HCT116 (cell line): ENCODE measurements at regions not wholly inside any gene's neighbourhood (a gene's known extent, or its start where the extent isn't known, plus 50 kb on each side); places are given as distances from the start of the nearest gene placed in this dataset.
A peak's percentile ranks its signal among the peaks of the same experiment; 100 is the strongest.

Experiments used
- ATAC-seq: fragments of 200-7000 bp; cut with Tn5 transposase; 2 replicates; pipeline ENCODE4 v1.9.1; 2020; ENCODE audit warnings: mild to moderate bottlenecking, moderate library complexity
- BruUV-seq: library from RNA; stranded (reverse); fragments of 400-500 nt; replicated peaks from 2 replicates; lab custom pipeline; 2021; lab: Mats Ljungman, UMichigan
- CTCF ChIA-PET: fragments of 300-600 bp; sonication (Branson Sonifier 250); formaldehyde crosslinking; loops from one replicate; lab custom pipeline; 2021; ENCODE audit warnings: antibody characterized with exemption; lab: Charles Lee
- POLR2A ChIA-PET: fragments of 300-600, 350-600 bp; sonication (Branson Sonifier 250); formaldehyde crosslinking; loops from one replicate; lab custom pipeline; 2021; ENCODE audit warnings: antibody characterized with exemption; lab: Charles Lee
- RAD21 ChIA-PET, 2 experiments: fragments of 300-600 bp; sonication (Branson Sonifier 250); formaldehyde crosslinking; loops; one replicate each; lab custom pipeline; 2023; ENCODE audit warnings: low total read pairs in 2 of 2; ENCODE audit not compliant: uncharacterized antibody in 2 of 2, unreplicated experiment in 2 of 2, low non-redundant PET in 1 of 2; lab: Charles Lee
- DNase-seq: peaks from one replicate; pipeline ENCODE4 v3.0.0-alpha.2; 2010; ENCODE audit warnings: low read depth, low spot score
- H2AFZ ChIP-seq: fragments of 200-600 bp; shearing (Covaris generic), sonication (generic); 2 replicates; pipeline ENCODE4 v1.6.1; 2017; ENCODE audit warnings: low read depth, mixed run types, mixed read lengths, antibody characterized with exemption, low read length; ENCODE audit not compliant: poor library complexity, severe bottlenecking
- H3K27ac ChIP-seq: 2 replicates; pipeline ENCODE4 v1.5.1; 2012; ENCODE audit warnings: low read depth, low read length
- H3K27me3 ChIP-seq: fragments of 200-600 bp; sonication (generic); 2 replicates; pipeline ENCODE4 v1.6.1; 2016; ENCODE audit warnings: mixed run types, low read length, mixed read lengths; ENCODE audit not compliant: insufficient read depth
- H3K36me3 ChIP-seq, 2 experiments: fragments of 200-500 bp in 1 of 2; fragments of 200-600 bp in 1 of 2; sonication (Bioruptor generic) in 1 of 2; sonication (generic) in 1 of 2; 2 replicates each; pipeline versions ENCODE4 v1.5.1 to v1.6.1; 2014 to 2016; ENCODE audit warnings: low read length in 2 of 2, inconsistent platforms in 1 of 2, mixed read lengths in 1 of 2, mixed run types in 1 of 2; ENCODE audit not compliant: insufficient read depth in 2 of 2, control insufficient read depth in 1 of 2
- H3K4me1 ChIP-seq, 2 experiments: fragments of 200-600 bp in 1 of 2; sonication (generic) in 1 of 2; 2 replicates each; pipeline versions ENCODE4 v1.5.1 to v1.6.1; 2012 to 2017; ENCODE audit warnings: low read length in 2 of 2, inconsistent platforms in 1 of 2, mild to moderate bottlenecking in 1 of 2, mixed read lengths in 1 of 2, mixed run types in 1 of 2, moderate library complexity in 1 of 2; ENCODE audit not compliant: insufficient read depth in 2 of 2, control insufficient read depth in 1 of 2
- H3K4me2 ChIP-seq: fragments of 200-600 bp; sonication (generic); 2 replicates; pipeline ENCODE4 v1.6.1; 2017; ENCODE audit warnings: mixed run types, low read length, mixed read lengths
- H3K4me3 ChIP-seq, 2 experiments: fragments of 200-600 bp in 1 of 2; sonication (generic) in 1 of 2; replicated peaks in 1 of 2; 2 replicates each; pipeline ENCODE4 v1.5.1; 2011 to 2016; ENCODE audit warnings: low read length in 2 of 2, control low read depth in 1 of 2, low read depth in 1 of 2, mild to moderate bottlenecking in 1 of 2, mixed read lengths in 1 of 2, mixed run types in 1 of 2
- H3K79me2 ChIP-seq: fragments of 200-600 bp; sonication (generic); 2 replicates; pipeline ENCODE4 v1.6.1; 2017; ENCODE audit warnings: mild to moderate bottlenecking, mixed run types, low read length, moderate library complexity, mixed read lengths; ENCODE audit not compliant: insufficient read depth
- H3K9ac ChIP-seq: fragments of 200-600 bp; sonication (generic); 2 replicates; pipeline ENCODE4 v1.6.1; 2016; ENCODE audit warnings: low read length, mixed read lengths
- H3K9me2 ChIP-seq: fragments of 200-600 bp; sonication (generic), shearing (Covaris generic); 2 replicates; pipeline ENCODE4 v1.6.1; 2017; ENCODE audit warnings: mixed run types, mild to moderate bottlenecking, moderate library complexity; ENCODE audit not compliant: insufficient read depth
- H3K9me3 ChIP-seq, 2 experiments: fragments of 200-500 bp in 1 of 2; fragments of 200-600 bp in 1 of 2; sonication (Bioruptor generic) in 1 of 2; sonication (generic) in 1 of 2; 2 replicates each; pipeline ENCODE4 v1.6.1; 2014 to 2017; ENCODE audit warnings: low read length in 2 of 2, mixed read lengths in 2 of 2, inconsistent platforms in 1 of 2, low read depth in 1 of 2, mild to moderate bottlenecking in 1 of 2, mixed run types in 1 of 2, moderate library complexity in 1 of 2; ENCODE audit not compliant: control insufficient read depth in 1 of 2, insufficient read depth in 1 of 2
- H4K20me1 ChIP-seq: fragments of 200-600 bp; sonication (generic), shearing (Covaris generic); 2 replicates; pipeline ENCODE4 v1.6.1; 2017; ENCODE audit warnings: mixed run types, mild to moderate bottlenecking, moderate library complexity; ENCODE audit not compliant: insufficient read depth
- CEBPB ChIP-seq: IDR thresholded peaks from 2 replicates; pipeline ENCODE4 v1.6.1; 2012; ENCODE audit warnings: low read depth
- EGR1 ChIP-seq: IDR thresholded peaks from 2 replicates; pipeline ENCODE4 v1.6.1; 2012; ENCODE audit warnings: low read depth
- EZH2 ChIP-seq: fragments of 200-600 bp; sonication (generic); IDR thresholded peaks from 2 replicates; pipeline ENCODE4 v1.6.1; 2017; ENCODE audit warnings: antibody characterized with exemption, mixed run types
- EZH2phosphoT487 ChIP-seq: fragments of 200-600 bp; IDR thresholded peaks from 2 replicates; pipeline ENCODE4 v1.6.1; 2018; ENCODE audit warnings: antibody characterized with exemption, borderline replicate concordance
- FOSL1 ChIP-seq: IDR thresholded peaks from 2 replicates; pipeline ENCODE4 v1.6.1; 2012; ENCODE audit warnings: low read depth
- POLR2AphosphoS5 ChIP-seq: IDR thresholded peaks from 2 replicates; pipeline ENCODE4 v1.6.1; 2011; ENCODE audit warnings: mild to moderate bottlenecking, low read depth, low read length, moderate library complexity
- SP1 ChIP-seq: IDR thresholded peaks from 2 replicates; pipeline ENCODE4 v1.6.1; 2012; ENCODE audit warnings: low read depth
- TCF7L2 ChIP-seq: IDR thresholded peaks from 2 replicates; pipeline ENCODE4 v1.7.0; 2011; ENCODE audit warnings: borderline replicate concordance, inconsistent platforms; ENCODE audit not compliant: insufficient read depth, insufficient read length; ENCODE audit errors: extremely low read depth
- YY1 ChIP-seq: IDR thresholded peaks from 2 replicates; pipeline ENCODE4 v1.6.1; 2011; ENCODE audit warnings: low read length, low read depth, moderate library complexity, mild to moderate bottlenecking; ENCODE audit not compliant: insufficient replicate concordance; ENCODE audit errors: extremely low read depth
- ZFX ChIP-seq: fragments of 450-650 bp; IDR thresholded peaks from 2 replicates; pipeline ENCODE4 v1.6.1; 2017
- intact Hi-C: fragments of 100-400 bp; cut with micrococcal nuclease; formaldehyde crosslinking; loops from 2 replicates; pipeline ENCODE4 v1.10.0; 2022

- TF ChIP-seq ZFX (no peak), EZH2phosphoT487 (no peak), YY1 (no peak), CEBPB (0 out of 2 replicates have a peak, but pooled peaks have one; percentile 30), EZH2 (no peak)
Measured at GRCh38 chr4:164467493-164467892, 286.4 kb upstream of the SMIM31 start (continued).

DNA sequence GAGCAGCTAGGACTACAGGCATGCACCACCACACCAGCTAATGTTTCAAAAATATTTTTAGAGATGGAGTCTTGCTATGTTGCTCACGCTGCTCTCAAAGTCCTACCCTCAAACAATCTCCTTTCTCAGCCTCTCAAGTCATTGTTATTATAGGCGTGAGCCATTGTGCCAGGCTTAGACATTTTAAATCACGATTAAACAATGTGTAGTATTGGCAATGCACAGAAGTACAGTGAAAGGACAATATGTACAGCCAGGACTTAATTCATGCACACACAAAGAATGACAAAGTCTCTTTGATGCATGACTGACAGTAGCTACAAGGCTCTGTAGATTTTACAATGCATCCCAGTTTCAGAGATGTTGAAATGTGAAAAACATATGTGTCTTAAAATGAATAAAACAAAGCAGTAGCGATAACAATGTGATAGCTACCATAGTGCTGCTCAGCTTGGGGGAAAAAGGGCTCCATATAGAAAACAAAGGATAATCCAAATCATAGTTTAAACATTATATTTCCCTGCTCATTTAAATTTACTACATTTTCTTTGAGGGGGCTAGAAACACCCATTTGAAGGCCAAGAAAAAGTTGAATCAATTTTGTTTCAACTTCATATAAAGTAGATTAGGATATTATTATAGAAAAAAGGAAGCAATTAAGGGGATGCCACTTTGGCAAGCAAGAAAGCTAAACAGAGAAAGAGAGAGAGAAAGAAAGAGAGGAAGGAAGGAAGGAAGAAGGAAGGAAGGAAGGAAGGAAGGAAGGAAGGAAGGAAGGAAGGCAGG lies 272.4 kb upstream of the SMIM31 start:
- Histone ChIP-seq H3K9me3 (no peaks in the 10 kb centered on the region), H3K4me3 (no peak overlapping the region), H3K4me2 (no peak overlapping the region), H2AFZ (no peak overlapping the region), H3K4me1 (no peaks in the 10 kb centered on the region), H3K9ac (no peak overlapping the region), H3K36me3 (no peaks in the 10 kb centered on the region), H3K79me2 (no peaks in the 10 kb centered on the region), H3K27me3 (no peaks in the 10 kb centered on the region), H3K9me2 (no peaks in the 10 kb centered on the region), H3K27ac (no peak overlapping the region), H4K20me1 (no peaks in the 10 kb centered on the region)
- no peak for ATAC-seq
- intact Hi-C loops: no loop called here
- BruUV-seq: no TSS peak
- ChIA-PET CTCF (no interaction called here), POLR2A (interaction anchor here (0.7 kb wide), 1 partner anchor 735 kb away, joined by 6 read pairs; no protein-coding TSS in a partner anchor), RAD21 (no interaction called here)
- DNase-seq: no peak
- no peak for TF ChIP-seq POLR2AphosphoS5
- no peak for TF ChIP-seq EGR1
- no peak for TF ChIP-seq EZH2
- no peak for TF ChIP-seq YY1
- no peak for TF ChIP-seq SP1
- TF ChIP-seq FOSL1: no peak
- no peak for TF ChIP-seq TCF7L2
